Stimulated activated CD8-positive, alpha-beta memory T cell treated with anti-CD3 and anti-CD28 coated beads, Interleukin-7, amount 100 ng/mL, for 4 hours (primary cell): ENCODE measurements at regions not wholly inside any gene's neighbourhood (a gene's known extent, or its start where the extent isn't known, plus 50 kb on each side); places are given as distances from the start of the nearest gene placed in this dataset.

Experiments used
- DNase-seq, 2 donors: peaks; one replicate each; pipeline ENCODE4 v3.0.0-alpha.2; 2020; ENCODE audit warnings: low read depth in 2 of 2

DNA sequence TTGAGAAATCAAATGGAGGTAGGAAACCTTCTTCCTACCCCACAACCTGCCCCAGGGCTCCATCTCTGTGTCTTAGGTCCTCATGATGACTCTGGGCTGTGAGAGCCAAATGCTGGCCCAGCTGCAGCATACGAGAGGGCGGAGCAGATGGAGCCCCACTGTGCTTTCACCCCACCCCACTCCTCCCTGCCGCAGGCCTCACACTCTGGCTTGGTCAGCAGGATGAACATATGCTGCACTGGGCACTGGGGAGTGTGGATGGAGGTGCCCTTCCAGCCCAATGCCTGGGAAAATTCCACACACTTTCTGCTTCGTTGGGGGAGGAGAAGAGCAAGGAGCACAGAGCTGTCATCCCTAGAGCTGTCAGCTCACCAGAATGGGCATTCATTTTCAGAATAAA lies 271.6 kb upstream of the CADM1 start:
- DNase-seq = no peak

DNA sequence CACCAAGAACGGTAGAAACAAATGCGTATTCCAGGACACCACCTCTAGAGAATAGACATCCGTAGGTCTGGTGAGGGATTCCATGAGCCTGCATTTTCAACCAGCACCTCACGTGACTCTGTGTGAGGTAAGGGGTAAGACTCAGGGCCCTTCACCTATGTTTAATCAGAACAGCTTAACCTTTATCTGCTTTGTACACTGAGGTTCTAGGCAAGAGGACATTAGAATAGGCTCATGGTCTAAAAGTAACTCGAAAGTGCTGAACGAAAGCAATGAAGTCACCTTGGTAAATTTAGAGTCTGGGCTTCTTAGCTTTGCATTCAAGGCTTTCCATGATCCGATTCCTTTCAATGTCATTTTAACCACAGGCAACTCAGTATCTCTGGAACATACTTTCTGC lies 270.5 kb upstream of the CADM1 start:
- DNase-seq = no peak

DNA sequence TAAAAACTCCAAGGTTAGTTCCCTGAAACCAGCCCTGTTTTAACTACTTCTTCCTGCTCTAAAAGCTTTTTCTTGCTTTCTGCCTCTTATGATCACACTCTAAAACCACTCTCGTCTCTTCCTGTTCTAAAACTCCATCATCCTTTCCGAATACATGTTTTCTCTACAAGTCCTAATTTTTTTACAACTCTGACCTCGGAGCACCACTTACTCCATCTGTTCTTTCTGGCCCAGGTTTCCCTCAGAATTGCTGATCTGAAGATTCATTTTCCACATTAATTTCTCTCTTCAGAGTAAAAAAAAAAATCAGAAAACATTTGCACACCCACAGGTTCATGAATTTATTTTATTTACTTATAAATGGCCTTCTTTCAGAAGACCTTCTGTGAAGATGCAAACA lies 265.7 kb upstream of the CADM1 start:
- DNase-seq = no peak

DNA sequence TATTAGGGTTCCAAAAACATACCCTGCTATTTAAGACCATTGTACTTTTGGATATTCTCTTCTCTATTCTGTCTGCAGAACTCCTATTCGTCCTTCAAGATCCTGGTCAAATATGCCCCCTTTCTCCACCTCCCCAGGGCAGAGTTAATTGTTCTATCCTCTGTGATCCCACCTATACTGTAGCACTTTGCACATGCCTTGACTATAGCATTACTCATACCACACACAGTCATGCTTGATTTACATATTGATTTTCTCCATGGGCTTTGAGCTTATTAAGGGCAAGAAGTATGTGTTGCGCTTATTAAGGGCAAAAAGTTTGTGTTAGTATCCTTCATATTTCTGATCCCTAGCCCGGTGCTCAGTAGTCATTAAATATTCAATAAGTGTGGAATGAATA lies 263.7 kb upstream of the CADM1 start:
- DNase-seq = no peak

DNA sequence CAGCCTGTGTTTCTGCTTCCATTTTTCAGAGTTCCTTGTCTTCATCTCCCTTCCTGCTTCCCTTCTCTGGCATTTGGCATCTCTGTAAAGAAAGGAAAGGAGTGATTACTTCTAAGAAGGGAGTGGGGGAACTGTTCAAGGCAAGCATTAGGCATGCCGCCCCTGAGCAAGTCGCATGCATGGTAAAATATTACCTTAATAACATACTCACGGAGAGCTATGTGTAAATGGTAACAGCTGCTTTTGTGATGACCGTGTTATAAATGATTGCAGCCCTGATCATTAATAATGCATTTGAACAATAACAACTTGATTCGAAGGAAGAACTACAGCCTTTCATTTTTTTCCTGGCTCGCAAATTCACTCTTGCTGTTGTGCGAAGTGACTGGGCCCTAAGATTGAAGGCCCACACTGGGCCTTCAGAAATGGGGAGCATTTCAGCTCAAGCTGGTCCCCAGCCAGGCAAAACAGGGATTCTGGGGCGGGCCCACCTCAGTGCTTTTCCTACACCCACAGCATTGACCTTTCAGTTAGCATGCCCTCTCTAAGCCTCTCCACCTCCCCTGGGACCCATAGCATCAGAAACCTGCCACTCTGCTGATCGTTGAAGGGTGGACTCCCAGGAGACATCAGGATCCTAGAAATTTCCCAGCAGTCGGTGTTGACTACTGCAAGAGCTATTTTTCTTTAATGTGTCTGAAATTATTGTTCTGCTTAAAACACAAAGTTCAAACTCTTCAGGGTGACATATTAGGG lies 263.0 kb upstream of the CADM1 start:
- DNase-seq = no peak

DNA sequence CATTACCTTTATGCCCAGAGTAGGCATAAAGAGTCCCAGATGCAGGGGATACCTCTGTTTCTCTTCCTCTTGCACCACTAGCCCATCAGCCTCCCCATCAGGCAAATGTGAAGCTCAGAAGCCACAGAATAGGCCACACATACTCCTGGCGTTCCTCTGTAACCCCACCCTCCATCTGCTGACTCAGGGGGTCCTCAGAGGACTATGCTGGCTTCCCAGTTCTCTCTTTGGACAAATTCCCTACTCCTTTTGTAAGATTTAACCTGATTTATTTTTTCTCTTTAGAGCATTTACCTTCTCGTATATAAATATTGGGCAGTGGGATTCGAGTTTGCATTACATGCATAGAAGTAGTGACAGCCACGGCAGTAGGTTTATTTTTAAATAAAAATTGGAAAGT lies 262.3 kb upstream of the CADM1 start:
- DNase-seq = no peak

DNA sequence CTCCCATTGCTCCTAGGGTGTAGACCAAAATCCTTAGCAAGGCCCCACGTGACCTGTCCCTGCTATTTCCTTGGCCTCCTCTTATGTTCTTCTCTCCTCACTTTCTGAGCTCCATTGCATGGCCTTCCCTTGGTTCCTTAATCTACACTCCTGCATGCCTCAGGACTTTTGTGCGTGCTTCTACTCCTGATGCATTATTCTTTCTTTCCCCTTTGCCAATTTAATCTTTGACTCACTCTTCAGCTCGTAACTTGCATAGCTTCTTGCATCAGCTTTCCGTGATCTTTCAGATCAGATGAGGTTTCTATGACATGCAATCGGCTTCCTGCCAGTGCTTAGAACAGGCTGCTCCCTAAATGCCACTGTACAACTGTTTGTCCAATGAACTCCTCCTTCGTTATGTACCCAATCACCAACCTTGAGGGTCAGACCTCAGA lies 261.6 kb upstream of the CADM1 start:
- DNase-seq = no peak

DNA sequence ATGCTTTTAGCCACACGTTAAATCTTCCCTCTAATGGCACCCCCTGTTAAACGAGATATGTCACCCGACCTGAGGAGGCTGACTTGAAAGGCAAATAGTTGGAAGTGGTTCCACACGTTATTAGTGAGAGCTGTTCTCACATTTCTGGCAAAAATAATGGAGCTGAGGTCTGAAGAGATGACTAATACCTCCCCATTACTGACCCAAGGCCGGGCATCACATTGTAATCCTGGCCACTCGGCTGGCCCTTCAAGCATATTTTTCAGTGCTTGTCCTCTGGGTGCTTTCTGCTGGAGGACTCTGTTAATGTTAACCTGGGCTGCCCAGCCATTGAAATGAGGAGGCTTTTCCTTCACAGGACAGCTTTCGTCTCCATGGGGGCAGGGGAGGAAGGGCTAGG lies 260.0 kb upstream of the CADM1 start:
- DNase-seq = no peak

DNA sequence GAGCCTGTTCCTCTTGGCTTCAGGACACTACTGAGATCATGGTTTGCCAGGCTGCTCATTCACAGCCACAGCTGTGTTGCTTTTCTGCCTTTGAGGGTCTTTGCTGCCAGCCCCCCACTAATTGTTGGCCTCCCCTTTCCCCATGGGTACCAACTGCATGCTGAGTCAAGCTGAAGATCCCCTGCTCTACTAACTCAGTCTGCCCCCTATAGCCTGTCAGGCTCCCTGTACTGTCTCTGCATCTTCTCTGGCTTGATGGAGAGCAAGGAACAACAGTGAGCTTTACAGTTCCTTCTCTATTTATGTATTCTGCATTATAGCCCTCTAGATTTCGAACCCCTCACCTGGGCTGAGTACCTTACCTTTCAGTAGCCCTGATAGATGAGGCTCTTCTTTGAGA lies 257.6 kb upstream of the CADM1 start:
- no peak for DNase-seq

DNA sequence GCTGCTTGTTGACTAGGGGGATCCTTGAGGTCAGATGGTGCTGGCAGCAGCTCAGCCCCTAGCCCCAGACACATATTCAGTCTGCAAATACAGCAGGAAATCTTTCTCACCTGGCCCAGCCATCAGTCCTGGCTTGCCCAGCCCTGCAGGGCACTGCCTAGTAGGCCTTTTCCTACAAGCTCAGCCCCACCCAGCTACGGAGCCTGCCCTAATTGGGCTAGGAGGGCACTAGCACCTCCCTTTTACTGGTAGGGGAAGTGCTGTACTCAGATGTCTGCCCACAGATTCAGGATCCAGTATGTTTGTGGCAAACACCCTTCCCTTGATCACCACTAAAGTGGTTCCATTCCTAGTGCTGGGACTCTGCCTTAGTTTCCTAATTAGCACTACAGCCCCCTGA lies 257.1 kb upstream of the CADM1 start:
- no peak for DNase-seq

DNA sequence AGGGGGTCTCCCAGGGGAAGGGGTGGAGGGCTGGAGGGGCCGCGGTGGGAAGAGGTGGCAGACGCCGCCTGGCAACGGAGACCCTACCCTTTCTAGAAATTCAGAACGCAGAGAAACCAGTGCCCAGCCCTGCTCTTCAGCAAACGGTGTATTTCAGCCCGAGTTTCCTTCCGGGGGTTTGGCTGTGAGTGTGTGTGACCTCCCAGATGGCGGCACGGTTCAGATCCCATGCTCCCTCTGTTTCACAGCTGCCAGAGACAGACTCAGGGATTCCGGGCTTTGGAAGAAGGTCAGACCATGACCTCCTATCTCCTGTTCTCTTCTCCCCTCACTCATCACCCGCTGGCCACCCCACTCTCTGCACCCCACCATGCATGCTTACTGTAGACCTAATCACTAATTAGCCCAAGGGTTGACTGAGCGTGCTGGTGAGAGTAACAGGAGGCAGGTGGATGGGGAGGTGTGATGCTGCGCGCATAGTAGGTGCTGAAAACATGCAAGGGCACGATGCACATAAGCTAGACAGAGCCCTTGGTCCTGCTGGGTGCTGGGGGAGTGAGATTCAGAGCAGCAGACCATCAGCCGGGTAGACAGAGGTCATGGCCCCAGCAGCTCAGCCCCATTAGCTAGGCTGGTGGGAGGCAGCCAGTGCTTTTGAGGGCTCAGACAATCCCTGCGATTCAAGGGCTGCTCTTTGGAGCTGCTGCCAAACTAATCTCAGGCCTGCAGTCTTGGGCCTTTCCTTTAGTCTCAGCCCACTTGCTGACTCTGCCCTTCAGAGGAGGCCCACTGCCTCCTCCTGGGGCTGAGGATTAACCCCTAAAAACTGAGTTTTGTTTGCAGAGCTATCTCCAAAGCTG lies 256.5 kb upstream of the CADM1 start:
- DNase-seq = no peak

DNA sequence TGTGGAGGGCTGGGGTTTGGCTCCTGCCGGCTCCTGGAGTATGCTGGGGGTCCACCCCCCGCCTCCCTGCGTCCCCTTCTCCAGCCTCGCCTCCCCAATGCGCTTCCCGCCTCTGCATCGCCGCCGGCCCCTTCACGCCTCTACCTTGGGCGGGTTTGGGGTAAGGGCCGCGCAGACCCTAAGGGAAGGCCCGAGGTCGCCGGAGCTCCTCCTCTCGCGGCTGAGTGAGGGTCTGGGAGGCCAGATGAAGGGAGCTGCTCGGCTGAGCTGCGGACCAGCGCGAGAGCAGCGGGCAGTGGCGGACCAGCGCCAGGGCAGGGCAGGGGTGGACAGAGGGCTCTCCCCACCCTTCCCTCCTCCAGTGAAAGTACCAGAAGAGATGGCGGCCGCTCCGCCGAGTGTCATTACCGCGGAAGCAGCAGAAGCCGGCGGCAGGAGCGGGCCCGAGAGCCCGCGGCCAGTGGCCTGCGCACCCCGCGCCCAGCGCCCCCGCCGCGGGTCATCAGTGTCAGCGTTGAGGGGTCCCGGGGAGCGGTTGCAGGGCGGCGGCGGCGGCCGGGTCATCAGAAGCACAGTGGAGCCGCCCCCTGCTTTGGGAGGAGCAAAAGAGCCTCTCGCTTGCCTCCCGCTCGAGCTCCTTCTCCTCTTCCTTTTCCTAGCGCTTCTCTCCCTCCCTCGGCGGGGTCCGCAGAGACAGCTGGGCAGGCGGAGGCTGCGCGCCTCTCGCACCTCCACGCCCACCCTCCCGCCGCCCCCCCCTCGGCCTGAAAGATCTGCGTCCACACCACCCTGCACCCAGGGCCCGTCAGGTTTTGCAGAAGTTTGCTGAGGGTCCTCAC lies 255.6 kb upstream of the CADM1 start:
- DNase-seq = no peak

DNA sequence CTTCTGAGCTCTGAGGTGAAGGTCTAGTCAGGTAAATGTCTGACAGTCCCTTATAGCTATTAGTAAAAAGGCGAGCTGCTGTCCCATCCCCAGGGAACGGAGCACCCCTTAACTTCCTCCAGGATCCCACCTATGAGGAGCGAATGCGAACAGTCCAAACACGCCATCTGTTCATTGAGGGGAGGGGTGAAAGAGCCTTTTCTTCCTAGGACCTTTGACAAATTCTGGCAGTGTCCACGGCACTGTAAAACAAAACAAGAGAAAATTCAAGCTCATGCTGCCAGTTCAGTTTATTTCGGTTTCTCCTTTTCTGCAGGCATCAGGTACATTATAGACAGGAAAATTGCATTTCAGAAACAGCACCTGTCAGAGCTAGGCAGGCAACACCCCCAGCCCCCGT lies 253.8 kb upstream of the CADM1 start:
- DNase-seq = no peak

DNA sequence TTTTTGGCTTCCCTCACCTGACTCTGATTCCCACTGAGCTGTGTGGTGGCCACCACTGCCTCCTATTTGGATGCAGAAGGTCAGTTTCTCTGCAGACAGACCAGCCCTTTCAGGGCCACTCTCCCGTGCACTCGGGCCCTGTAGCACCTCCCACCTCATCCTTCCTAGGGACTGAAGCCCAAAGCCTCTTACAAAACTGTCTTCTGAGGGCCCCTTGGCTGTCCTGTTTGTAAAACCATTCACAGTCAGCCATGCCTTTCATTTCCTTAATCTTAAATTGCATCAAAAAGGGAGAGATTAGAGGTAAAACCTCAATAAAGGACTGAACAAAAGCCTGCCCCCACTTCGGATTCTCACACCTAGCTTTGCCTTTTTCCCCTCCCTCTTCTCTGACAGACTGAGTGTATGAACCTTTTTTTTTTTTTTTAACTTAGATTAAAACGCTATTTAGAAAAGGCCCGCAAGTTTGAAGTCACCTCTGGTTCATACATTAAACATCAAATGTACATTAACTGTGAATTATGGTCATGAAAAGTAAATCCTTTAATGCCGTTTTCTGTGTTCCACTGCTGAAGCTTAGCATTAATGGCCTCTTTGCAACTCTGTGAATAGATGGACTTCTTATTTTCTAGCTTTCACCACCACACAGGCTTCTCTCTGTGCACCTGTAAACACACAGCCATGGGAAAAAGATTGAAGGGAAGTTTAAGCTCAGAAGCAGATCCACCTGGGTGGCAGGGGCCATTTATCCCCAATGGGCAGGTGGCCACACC lies 247.2 kb upstream of the CADM1 start:
- DNase-seq = no peak

DNA sequence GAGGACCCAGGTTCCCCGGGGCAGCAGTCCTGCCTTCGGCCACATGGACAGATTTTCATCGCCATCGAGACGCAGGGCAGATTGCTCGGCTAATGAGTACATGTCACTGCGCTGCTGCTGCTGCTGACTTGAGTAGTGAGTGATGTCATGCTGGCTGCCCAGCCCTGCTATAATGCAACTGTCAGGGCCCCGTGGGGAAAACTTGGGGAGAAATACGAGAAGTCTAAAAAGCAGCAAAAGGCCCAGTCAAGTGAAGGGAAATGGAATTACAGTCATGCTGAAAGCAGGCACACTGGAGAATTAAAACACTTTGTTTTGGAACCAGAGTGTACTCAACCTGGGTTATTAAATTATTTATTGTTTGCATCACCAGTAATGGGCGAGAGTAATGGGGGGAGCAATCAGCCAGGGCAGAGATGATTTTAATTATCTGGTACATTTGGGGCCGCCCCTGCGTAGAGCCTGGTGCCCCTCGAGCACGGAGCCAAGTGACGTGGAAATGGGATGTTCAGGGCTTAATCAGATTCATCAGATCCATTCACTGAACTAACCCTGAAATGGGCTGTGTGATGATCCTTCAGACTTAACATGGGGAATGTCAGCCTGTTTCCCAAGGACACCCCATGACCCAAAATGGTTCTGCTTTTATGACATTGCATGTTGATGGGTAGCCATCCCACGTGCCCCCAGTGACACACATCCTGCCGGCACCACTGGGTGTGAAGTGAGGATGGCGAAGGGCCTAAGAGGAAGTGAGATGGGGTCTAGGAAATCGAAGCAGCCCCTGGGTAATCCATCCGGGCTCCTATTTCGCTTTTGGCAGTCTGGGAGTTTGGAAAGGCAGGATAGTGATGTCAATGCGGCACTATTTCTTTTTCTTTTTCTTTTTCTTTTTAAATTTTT lies 241.6 kb upstream of the CADM1 start:
- no peak for DNase-seq

DNA sequence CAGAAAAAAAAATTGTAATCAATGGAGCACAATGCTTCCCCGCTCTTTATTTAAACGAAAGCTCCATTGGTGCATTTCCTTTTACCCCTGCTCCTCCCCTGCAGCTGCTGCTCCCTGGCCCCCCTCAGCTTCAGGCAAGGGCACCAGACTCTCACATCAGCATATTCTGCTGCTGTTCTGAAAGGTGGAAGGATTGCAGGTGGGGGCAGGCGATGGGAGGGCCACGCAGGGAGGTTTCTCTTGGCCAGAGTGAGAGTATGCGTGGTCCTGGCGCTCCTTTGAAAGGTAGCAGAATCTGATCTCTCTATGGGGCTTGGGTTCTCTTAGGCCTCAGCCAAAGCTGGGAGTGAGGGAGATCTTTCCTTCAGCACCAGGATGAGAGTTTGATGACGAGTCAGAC lies 240.9 kb upstream of the CADM1 start:
- no peak for DNase-seq

DNA sequence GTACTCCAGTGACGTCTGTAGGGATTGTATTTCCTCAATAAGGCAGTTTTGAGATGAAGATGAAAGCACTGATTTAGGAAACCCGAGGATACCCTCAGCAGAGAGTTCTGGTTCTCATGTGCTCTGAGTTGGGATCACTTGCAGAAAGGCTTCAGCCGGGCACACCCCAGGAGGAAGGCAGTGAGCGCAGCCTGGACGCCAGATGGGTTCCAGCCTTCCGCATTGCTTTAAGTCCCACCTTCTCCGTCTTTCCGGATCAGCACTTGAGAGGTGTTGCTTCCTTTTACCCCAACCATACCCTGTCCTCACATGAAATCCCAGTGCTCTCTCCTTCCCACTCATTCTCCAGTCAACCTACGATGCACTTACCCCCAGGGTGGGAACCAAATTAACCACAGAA lies 239.5 kb upstream of the CADM1 start:
- DNase-seq = no peak

DNA sequence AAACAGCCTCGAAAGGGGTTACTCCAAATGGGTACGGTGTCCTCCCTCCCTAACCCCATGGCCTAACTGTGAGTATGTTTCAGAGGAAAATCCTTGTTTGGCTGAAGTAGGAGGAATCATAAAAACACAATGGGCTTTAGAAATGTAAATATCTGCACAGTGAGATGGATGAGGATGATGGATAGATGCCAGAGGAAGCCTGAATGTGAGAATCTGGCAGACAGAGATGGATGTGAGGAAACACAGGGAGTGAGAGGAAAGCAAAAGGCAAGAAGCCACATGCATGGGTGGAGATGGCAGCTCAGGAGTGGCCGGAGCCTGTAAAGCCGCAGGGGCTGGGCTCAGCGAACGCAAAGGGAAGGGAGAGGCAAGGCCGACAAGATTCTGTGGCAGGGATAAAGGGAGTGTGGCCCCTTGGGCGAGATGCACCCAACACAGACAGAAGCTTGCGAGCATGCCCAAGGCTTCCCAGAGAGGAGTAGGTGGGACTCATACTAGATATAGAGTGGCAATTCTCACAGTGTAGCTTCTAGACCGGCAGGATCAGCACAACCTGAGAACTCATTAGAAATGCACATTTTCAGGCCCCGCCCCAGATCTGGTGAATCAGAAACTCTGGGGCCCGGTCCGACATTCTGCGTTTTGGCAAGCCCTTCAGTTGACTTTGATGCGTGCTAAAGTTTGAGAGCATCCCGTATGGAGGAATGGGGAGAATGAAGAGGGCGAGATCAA lies 237.3 kb upstream of the CADM1 start:
- DNase-seq = no peak

DNA sequence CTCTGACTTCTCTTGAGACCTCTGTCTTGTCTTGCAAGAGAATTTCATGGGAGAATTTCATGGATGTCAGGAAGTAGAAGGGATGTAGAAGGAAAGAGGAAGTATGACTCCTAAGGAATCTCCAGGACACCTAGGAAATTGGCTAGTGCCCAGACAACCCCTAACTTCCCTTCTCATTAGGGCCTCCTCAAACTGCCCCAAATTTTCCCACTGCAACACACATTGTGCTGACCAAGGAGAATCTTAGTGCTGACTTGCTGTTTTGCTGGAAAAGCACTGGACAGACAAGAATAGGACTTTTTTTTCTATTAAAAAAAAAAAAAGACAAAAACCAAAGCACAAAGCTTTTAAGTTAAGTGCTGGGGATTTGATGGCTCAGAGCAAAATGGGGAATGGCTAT lies 236.1 kb upstream of the CADM1 start:
- no peak for DNase-seq

DNA sequence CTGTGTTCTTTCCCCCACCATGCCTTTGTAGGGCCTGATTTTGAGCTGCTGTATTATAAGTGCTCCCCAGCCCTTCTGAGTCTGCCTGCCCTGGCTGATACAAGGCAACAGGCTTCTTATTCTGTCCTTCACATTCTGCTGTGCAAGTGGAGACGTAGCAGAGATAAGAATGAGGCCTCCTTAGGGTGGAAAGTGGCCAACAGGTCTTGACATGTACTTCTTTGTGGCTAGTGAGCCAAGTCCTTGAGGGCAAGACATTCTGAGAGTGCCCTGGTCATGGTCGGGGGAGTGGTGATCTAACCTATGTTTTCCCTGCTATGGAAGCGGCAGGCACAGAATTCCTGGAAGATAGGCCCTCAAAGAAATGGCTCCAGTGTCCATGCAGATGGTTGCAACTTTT lies 235.7 kb upstream of the CADM1 start:
- no peak for DNase-seq
